ENCODE measurements at regions not wholly inside any gene's neighbourhood (a gene's known extent, or its start where the extent isn't known, plus 50 kb on each side); places are given as distances from the start of the nearest gene placed in this dataset.

- TF ChIP-seq POLR2A (IDR thresholded peaks at IDR 0.05; ENCODE audit: low read depth, low read length) (no peak), TAF1 (IDR thresholded peaks at IDR 0.05; ENCODE audit: low read depth, low read length) (no peak), POLR2AphosphoS5 (IDR thresholded peaks at IDR 0.05; ENCODE audit: low read depth, low read length) (no peak), SPI1 (IDR thresholded peaks at IDR 0.05; ENCODE audit: low read depth, low read length) (no peak), POU2F2 (IDR thresholded peaks at IDR 0.05; ENCODE audit: low read depth, low read length) (no peak), PAX5 (IDR thresholded peaks at IDR 0.05; ENCODE audit: insufficient read depth, low read length, severe bottlenecking) (no peak)
Measured at GRCh38 chr2:13019781-13020180, 303.0 kb downstream of the TRIB2 start.
